GM12875 (cell line): ENCODE measurements at regions not wholly inside any gene's neighbourhood (a gene's known extent, or its start where the extent isn't known, plus 50 kb on each side); places are given as distances from the start of the nearest gene placed in this dataset.

Experiments used
- H3K4me3 ChIP-seq: one replicate; pipeline ENCODE4 v1.5.1; 2011; ENCODE audit warnings: low read depth, low read length, control low read depth
- TF ChIP-seq, protein P1 (sequence below): IDR thresholded peaks from 2 replicates; pipeline ENCODE4 v1.5.1; 2011; ENCODE audit warnings: low read depth, mild to moderate bottlenecking, control low read depth, inconsistent platforms, low read length, moderate library complexity, borderline replicate concordance; ENCODE audit not compliant: insufficient read depth

DNA sequence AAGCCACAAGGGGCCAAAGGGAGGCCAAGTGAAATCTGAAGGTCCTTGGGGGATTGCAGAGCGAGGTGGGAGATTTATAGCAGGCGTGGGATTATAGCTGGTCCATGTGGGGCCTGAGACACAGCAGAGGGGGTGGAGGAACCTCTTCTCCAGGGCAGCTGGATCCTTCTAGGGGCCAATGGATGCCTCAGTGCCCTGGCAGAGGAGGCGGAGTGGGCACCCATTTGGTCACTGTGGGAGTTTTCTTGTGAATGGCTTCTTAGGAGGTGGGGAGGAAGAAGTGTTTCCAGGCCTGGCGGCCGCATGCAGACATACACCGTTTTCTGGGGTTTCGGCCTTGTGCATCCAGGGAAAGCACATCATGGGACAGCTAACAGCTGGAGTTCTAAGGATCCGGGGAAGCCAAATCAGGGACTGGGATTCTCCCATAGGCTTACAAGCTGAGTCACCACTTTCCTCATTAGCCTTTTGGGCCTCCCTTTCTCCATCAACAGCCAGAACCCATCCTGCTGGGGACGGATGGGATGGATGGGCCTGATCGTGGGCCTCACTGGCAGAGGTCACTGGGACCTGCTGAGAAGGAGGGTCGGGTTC is 76.5 kb downstream of the RHOU start:
- TF ChIP-seq, protein P1, sequence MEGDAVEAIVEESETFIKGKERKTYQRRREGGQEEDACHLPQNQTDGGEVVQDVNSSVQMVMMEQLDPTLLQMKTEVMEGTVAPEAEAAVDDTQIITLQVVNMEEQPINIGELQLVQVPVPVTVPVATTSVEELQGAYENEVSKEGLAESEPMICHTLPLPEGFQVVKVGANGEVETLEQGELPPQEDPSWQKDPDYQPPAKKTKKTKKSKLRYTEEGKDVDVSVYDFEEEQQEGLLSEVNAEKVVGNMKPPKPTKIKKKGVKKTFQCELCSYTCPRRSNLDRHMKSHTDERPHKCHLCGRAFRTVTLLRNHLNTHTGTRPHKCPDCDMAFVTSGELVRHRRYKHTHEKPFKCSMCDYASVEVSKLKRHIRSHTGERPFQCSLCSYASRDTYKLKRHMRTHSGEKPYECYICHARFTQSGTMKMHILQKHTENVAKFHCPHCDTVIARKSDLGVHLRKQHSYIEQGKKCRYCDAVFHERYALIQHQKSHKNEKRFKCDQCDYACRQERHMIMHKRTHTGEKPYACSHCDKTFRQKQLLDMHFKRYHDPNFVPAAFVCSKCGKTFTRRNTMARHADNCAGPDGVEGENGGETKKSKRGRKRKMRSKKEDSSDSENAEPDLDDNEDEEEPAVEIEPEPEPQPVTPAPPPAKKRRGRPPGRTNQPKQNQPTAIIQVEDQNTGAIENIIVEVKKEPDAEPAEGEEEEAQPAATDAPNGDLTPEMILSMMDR, result no peak
- no peak overlapping the region for H3K4me3 ChIP-seq

DNA sequence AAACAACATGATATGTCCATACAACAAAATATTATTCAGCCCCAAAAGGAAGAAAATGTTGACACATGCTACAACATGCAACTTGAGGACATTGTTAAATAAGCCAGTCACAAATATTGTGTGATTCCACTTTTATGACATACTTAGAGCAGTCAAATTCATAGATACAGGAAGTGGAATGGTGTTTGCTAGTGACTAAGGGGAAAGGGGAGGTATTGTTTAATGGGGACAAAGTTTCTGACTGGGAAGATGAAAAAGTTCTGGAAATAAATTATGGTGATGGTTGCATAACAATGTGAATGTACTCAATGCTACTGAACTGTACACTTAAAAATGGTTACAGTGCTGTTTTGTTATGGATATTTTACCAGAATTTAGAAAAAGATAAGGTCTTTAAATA is 77.7 kb downstream of the RHOU start:
- TF ChIP-seq, protein P1, result no peak
- no peak overlapping the region for H3K4me3 ChIP-seq

DNA sequence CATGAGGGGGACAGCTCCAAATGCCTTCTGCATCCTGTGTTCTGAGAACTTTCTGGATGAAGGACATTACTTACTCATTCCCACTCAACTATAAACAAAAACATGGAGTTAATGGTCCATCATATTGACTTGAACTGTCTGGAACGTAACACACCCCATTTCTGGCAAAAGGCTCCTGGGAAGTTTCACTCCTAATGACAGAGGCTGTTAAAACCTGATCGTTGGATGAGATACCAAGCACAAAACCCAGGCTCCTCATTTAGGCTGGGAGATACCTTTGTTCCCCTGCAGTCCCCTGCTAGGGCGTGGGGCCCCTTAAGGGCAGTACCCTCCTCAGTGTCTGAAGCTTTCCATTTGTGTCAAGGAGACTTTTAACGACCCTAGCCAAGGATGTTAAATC is 78.9 kb downstream of the RHOU start:
- H3K4me3 ChIP-seq, result no peak overlapping the region

DNA sequence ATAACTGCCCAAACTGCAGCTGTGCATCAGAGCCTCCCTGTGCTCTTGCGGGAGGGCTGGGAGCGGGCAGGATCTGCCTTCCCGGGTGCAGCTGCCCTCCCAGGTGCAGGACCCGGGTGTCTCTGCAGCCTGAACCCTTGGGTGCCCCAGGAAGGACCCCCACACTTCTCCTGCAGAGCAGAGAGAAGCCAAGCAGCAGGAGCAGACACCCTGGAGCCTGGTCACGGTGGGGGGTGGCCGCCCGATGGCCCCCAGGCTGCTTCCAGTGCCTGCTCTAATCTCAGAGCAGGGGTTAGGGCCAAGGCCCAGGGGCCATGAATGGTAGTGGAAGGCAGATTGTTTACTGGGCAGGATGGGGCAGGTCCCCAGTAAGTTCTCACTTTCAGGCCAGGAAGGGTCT is 83.0 kb downstream of the RHOU start:
- TF ChIP-seq, protein P1, result no peak
- no peak overlapping the region for H3K4me3 ChIP-seq

More for the DNA sequence above, 78.9 kb downstream of the RHOU start:
- TF ChIP-seq, protein P1, result no peak

DNA sequence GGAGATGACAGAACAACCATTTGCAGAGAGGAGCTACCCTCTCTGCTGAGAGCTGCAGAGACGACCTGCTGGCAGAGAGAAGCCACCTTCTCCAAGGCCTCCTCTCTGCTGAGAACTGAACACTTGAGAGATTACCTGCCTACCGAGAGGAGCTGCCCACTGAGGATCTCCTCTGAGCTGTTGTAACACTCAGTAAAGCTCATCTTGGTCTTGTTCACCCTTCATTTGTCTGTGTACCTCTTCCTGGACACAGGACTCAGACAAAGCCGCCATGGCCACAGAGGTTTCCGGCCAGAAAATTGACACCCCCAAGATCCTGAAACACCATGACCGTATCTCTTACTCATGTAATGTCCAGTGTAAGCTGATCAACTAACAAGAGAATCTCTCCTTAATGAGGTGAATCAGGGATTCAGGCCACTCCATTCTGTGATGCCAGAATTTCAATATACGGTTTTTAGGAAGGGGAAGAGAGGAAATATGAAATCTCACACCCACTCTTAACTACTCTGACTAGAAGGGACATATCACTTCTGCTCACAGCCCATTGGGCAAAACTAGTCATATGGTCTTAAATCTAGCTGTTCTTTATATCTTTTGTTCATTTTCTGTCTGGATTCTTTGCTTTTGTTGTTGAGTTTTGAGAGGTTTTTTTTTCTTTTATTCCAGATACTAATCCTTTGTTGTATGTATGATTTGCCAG is 83.8 kb downstream of the RHOU start:
- no peak overlapping the region for H3K4me3 ChIP-seq
- TF ChIP-seq, protein P1, result no peak

DNA sequence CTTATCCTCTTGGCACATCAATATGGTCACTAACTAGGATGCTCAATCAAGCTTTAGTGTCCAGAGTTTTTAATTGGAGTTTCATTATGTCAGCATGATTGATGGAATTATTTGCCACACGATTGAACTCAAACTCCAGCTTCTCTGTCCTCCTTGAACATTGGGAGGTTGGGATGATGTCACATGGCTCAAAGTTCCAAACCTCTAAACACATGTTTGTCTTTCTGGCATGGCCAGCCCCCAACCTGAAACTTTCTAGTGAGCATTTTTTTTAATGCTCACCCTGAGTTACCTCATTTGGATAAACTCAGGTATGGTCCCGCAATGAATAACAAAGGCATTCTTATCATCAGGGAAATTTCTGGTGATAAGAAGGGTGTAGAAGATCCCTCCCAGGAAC is 86.0 kb downstream of the RHOU start:
- TF ChIP-seq, protein P1, result no peak
- no peak overlapping the region for H3K4me3 ChIP-seq

DNA sequence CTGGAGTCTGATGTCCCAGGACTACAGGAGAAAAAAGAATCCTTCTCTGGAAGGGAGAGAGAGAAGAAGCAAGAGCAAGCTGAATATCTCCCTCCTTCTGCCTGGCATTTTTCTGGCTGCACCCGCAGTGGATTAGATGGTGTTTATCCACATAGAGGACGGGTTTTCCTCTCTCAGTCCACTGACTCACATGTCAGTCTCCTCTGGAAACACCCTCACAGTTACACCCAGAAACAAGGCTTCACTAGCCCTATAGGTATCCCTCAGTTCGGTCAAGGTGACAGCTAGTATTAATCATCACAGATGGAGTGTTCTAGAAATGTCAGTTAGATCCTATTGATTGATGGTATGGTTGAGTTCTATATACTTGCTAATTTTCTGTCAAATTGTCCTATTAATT is 87.9 kb downstream of the RHOU start:
- TF ChIP-seq, protein P1, result no peak
- H3K4me3 ChIP-seq, result no peak overlapping the region
